SHP77 (cell line): ENCODE measurements at regions not wholly inside any gene's neighbourhood (a gene's known extent, or its start where the extent isn't known, plus 50 kb on each side); places are given as distances from the start of the nearest gene placed in this dataset.

Experiments
- DNase-seq, 2 experiments: peaks; one replicate each; lab custom pipeline; 2025; lab: John Stamatoyannopoulos, UW

DNA sequence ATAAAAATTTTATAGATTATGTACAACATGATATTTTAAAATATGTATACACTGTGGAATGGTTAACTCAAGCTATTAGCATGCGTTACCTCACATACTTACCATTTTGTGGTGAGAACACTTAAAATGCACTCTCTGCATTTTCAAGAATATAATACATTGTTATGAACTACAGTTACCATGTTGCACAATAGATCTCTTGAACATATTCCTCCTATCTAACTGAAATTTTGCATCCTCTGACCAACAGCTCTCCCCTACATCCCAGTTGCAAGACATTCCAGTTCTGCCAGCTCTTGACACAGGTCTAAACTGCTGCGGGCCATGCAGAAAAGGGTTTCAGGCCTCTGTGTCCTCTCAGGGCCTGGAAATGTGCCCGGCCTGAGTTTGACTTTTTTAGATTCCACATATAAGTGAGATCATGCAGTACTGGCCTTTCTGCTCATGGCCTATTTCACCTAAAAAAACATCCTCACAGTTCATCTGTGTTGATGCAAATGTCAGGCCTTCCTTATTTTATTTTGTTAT lies 113.7 kb downstream of the CDCA7 start:
- no peak for DNase-seq

DNA sequence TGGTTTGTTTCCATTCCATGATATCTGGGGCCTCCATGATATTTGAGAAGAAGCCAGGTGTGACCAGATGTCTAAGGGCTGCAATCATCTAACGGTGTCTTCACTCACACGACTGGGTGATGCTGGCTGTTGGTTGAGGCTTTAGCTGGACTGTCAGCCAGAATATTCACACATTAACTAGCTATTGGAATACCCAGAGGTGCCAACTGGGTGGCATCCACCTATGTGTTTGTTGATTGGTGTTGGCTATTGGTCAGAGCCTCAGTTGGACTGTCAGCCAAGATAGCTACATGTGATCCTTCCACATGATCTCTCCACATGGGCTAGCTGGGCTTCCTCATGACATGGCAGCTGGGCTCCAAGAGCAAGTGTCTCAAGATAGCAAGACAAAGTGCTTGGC lies 117.4 kb downstream of the CDCA7 start:
- DNase-seq, result no peak

DNA sequence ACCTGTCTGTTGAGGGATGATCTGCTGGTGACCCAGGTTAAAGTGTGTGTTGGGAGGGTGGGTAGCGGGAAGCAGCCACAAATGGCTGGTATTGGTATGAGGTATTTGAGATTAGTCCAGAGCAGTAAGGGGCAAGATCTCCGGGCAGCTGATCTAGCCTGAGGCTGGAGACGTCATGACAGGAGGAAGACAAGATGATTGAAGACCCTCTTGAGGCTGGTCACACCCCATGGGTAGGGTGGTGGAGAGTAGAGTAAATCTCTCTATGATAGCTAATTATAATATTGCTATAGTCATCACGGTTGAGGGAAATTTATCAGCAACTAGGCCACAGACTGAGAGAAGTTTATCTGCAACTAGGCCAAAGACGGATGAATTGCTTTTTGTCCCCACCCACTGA lies 128.5 kb downstream of the CDCA7 start:
- no peak for DNase-seq

DNA sequence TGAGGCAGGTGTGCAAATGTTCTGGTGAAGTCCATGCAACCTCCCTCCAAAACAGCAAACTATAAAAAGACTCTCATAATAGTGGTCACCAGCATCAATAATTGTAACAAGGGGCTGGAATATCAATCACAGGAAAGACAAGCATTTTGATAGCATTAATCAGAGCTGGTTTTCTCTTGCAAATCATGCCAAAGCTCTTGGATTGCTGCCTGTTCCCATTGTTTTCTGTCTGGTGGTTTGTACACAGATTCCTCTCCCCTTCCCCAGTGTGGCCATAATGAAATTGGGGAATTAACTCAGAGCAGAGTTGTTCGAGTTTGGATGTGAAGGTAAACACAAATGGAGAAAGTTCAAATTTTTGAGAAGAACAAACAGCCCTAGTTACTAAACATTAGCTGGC lies 134.2 kb downstream of the CDCA7 start:
- DNase-seq, result no peak

DNA sequence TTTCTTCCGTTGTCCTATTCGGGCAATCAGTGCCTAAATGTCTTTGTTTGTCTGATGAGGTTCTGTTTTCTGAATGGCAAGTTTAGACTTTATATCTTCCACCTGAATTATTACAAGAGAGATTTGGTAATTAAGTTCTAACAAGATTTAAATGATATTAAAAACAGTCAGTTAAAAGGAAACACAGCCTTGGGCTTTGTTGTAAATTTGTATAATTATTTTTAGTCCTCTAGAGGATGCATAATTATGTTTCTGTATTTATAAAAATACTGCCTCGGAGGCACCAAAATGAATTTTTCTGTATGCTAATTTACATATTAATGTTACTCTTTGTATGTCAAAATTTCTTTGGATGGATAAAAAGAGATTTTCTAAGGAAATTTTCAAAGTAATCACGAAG lies 136.7 kb downstream of the CDCA7 start:
- DNase-seq, result no peak

DNA sequence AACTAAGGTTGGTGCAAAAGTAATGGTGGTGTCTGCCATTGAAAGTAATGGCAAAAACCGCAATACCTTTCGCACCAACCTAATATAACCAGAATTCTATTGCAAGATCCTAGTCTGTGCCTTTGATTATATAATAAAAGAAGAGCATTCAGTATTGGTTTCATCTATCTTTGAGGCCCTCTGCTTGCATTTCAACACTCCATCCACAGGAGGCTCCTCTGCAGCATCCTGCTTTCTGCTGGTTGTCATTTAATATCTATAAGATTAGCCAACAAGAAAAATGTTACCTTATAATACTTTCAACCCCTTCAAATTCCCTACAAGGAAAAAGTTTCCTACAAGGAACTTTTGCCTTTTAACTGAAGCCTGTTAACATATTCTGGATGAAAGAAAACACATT lies 139.2 kb downstream of the CDCA7 start:
- no peak for DNase-seq

DNA sequence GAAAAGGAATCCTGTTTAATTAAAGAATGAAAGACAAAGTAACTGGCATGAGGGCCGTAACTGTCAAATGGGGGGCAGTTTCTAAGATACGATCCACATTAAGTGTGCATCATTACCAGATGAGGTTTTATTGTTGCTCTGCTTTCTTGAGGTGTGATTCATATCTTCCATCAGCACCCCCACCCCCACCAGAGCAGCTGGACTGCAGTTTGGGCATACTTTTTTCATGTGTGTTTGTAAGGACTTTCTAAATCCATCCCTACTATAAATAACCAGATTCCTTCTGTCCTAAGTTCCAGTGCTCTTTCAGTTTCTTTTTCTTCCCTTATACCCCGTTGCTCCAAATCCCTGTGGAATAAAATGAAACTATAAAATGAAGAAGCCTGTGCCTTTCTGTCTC lies 142.1 kb downstream of the CDCA7 start:
- DNase-seq, result no peak

DNA sequence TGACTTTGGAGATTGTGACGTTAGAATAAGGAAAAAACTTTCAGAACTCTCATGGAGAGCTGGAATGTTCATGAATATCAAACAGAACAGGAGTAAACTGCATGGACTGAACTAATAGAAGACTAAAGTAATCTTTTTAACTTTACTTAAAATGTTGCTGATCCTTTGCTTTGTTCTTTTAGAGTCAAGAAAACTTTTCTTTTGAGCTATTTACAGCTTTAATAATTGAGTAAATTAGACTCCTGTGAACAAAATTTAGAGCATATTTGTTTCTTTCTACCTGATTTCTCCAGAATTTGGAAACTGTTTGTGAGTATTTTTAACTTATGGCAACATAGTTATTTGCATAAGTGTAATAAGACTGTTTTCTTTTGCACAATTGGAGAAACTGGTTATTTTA lies 146.3 kb downstream of the CDCA7 start:
- no peak for DNase-seq

DNA sequence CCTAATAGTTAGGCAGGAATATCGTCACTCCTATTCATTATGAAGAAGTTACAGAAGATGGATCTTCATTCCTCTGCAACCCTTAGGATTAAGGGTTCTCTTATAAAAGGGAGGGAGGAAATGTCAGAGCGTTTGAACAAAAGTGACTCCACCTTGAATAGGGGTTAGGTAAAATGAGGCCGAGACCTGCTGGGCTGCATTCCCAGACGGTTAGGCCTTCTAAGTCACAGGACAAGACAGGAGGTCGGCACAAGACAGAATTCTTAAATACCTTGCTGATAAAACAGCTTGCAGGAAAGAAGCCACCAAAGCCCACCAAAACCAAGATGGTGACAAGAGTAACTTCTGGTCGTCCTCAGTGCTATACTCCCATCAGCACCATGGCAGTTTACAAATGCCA lies 147.6 kb downstream of the CDCA7 start:
- DNase-seq, result no peak

DNA sequence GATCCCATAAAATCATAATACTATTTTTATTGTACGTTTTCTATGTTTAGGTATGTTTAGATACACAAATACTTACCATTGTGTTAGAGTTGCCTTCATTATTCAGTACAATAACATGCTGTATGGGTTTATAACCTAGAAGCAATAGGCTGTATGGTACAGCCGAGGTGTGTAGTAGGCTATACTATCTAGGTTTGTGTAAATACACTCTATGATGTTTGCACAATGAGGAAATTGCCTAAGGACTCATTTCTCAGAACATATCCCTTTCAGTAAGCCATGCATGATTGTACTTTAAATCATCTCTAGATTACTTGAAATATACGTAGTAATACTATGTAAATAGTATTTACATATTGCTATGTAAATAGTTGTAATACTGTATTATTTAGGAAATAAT lies 156.7 kb downstream of the CDCA7 start:
- no peak for DNase-seq

DNA sequence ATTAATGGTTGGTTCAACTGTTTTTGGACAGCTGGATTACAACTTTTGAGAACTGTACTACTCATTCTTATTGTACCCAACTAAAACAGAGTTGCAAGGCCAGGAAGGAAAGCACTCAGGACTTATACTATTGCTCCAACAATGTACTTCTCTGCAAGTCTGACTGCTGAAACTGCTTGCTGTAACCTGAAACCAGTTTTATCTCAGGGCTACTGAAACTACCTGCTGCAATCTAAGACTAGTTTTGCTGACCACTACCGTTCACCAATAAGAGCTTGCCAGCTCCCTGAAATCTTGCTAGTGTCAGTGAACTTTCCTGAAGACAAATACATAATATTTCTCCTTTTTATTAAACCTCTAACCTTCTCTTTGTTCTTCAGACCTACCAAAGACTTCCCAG lies 157.3 kb downstream of the CDCA7 start:
- DNase-seq, result no peak

DNA sequence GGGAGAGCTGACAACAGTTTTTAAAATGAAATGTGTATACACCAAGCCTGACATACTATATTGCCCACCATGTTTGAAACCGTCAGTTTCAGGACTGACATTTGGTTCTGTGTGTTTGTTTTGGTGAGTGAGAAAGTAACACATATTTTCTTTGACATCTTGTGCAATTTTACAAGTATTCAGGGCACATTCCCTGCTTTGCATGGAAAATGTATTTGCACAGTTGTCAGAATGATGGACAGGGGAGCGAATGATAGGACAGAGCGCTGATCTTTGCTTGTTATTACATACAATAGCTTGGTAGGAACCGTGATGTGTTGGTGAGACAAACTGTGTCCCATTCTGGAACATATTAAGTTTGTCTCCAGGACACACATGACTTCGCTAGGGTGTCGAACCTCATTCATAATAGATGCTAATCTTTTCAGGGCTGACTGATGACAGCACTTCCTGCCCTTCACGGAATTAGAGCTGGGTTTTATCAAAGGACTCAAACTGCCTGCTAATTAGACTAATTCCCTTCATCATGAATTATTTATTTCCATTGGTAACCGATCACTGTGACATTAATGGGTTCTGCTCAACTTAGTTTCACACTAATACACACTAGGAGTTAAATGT lies 158.5 kb downstream of the CDCA7 start:
- no peak for DNase-seq

DNA sequence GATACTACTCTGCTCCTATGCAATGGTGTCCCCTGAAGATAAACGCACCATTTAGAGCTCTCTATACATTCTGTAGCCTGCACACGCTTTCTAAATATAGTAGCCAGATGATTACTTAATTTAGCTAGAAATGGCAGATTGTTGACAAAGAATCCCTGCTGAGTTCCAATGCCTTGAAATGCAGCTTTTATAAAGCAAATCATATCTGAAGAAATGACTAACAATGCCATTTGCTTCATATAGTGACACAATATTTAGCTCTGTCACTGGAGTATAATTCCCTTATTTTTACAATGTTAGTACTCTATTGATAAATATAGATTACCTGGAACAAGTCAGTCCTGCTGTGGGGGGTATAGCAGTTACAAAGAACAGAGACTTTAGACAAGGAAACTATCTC lies 166.2 kb downstream of the CDCA7 start:
- DNase-seq, result no peak

DNA sequence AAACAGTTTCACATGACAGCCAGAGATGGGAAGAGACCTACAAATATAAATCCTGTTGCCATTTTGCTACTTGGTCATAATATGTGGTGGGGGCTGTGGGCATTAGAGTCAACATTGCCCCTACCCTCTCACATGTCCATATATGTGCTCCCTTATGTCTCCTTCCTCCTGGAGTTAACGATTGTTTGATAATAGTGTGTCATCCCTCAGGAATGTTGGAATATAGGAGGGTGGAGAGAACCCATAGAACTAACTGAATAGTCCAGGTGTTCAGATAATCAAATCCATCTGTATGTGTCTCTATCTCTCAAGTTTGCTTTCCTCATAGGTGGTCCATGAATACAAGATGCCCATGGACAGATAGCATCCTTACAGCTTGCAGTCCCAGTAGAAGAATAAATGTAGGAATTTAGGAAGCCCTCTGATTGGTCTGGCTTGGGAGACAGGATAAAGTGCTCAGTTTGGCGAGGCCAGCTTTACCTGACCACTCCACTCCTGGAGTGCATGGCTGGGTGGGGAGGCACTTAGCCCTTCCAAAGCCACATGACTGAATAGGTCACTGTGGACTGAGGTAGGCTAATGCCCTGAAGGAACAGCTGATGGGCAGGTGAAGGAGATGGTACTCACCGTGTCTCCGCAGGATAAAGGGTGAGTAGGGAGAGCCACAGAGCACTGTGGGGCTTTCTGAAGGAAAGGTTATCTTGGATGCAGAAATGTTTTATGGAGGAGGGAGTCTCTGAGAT lies 166.9 kb downstream of the CDCA7 start:
- no peak for DNase-seq

DNA sequence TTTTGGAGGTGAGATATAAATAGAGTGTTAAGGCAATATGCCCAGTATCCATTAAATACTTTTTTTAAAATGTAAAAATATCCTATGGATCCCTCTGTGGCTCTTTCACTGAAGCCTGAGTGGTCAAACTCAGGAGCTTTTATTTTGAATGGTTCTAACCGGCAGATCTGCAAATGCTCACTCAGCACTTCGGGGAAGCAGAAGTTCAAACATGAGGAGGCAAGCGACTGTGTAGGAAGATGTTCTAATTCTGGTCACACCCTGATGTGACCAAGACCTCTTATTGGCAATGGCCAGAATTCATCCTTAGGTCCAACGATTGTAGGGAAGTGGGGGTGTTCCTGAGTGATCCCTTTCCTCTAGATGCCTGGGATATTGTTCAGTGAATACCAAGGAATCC lies 168.8 kb downstream of the CDCA7 start:
- DNase-seq, result no peak

DNA sequence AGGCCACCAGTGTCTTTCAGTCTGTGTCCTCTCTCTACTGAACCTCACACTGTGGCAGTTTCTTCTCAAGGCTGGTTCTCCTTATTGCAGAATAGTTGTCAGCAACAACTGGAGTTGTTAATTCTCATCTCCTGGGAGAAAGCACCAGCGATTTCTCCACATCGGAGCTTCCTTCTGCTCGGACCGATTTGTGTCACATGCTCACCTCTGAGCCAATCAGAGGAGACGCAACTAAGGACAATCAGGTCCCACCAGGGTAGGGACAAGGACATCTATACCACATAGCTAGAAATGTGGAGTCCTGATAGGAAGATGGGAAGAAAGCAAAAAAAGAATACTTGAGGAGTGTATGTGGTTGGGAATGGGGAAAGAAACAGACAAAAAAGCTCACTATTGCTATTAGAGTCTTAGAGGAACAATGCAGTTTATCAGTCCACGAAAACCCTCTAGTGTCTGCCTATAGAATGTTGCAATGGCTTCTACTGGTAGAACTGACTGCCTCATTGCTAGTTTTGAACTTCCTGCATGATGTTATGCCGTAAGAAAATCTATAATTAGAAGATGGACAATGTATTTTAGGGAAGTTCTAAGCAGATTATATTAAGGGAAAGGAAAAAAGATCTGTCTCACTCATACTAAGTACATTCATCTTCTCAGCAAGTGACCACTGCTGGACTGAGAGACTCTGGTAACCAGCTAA lies 169.7 kb downstream of the CDCA7 start:
- DNase-seq, result no peak

DNA sequence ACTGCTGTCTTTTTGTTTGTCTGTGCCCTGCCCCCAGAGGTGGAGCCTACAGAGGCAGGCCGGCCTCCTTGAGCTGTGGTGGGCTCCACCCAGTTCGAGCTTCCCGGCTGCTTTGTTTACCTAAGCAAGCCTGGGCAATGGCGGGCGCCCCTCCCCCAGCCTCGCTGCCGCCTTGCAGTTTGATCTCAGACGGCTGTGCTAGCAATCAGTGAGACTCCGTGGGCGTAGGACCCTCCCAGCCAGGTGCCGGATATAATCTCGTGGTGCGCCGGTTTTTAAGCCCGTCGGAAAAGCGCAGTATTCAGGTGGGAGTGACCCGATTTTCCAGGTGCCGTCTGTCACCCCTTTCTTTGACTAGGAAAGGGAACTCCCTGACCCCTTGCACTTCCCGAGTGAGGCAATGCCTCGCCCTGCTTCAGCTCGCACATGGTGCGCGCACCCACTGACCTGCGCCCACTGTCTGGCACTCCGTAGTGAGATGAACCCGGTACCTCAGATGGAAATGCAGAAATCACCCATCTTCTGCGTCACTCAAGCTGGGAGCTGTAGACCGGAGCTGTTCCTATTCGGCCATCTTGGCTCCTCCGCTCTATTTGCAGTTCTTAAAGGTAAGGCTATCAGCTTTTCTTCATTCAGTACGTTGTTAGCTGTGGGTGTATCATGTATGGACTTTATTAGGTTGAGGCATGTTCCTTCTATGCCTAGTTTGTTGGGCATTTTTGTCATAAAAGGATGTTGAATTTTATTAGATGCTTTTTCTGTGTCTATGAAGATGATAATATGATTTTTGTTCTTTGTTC lies 178.3 kb downstream of the CDCA7 start:
- peak; percentile 5 to 24 for DNase-seq

DNA sequence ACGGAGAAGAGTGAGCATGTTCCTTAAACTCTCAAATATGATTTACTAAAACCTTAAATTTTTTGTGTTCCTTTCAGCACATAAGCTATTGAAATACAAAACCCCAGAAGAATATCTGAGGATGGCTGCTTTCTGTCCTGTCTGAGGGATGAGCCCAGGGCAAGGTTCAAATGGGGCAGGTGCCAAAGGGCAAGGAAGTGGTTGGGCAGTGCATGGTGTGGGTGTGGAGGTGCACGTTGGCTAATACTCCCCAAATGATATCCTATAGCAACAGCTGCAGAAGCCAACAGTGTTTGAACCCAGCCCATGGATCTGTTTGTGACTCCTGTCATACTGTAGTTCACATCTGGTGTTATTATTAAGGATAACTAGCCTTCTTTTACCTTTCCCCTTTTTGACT lies 183.0 kb downstream of the CDCA7 start:
- no peak for DNase-seq

DNA sequence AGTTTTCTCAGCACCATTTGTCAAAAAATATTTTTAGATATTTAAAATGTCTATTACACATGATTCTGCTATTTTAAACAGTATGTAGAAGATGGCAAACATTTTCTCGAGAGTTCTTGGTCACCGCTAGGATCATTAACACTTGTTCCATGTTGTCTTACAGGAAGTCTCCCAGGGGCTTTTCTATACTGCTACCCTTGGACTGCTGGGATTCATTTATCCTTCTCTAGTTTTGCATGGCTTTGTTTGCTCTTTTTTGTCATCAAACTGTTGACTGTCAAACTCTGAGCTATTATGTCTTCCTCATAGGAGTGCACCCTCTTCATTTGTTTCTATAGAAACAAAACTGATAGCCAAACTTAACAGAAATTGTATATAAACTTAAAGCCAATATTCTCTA lies 184.9 kb downstream of the CDCA7 start:
- DNase-seq, result no peak

DNA sequence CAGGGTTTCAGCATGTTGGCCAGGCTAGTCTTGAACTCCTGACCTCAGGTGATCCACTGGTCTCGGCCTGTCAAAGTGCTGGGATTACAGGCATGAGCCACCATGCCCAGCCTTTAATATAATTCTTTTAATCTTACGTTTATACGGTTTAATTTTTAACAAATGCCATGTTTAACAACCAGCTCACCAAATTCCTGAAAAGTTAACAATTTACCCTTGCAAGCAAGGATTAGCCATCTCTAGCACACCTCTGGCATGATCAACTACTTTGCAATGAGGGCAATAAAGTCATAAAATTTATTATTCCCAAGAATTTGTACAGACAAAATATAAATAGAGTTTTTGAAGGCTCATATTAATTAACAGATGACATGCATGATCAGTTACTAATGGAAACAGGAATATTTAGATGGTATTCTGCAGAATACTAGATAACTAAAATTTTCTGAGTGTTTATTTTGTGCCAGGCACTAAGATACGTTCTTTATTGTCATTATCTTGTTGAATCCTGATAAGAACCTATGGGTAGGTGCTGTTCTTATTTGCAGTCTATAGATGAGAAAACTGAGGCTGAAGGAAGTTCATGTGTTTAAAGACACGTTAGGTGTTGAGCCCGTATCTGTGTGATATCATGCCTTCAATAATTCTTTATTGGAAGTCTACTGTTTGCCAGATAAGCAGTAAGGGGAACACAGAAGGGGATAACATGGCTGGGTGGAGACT lies 190.1 kb downstream of the CDCA7 start:
- DNase-seq, result no peak

DNA sequence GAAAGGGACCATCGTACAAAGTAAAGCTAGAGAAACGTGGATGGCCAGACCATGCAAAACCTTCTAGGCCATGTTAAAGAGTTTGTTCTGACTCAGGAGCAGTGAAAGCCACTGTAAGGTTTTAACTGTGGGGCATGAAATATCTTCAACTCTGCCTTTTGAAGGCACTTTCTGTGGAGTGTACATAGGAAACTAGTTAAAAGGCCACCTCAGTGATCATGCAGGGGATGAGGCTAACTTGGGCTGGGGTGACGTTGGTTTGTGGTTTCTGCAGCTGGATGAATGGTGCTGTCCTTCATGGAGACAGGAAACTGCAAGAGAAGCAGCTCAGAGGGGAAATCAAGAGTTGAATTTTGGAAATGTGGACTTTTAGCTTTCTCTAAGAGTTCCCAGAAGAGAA lies 190.7 kb downstream of the CDCA7 start:
- DNase-seq, result no peak

DNA sequence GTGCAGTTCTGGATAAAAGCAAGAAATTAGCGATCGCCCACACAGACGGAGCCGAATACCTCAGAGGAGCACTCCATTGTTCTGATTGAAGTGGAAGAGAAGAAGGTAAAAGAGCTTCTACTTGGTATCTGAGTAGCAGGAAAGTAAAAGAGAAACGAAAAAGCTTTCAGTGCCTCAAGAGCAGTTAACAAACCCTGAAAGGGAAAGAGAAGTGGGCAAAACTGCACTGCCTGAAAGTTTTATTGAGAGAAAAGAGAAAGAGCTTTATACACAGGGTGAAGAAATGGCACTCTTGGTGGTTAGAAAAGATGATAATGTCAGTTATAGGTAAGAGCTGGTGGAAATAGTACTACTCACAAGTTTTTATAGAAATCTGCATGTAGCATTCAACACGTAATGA lies 192.8 kb downstream of the CDCA7 start:
- DNase-seq, result no peak
